GM19043 (cell line): ENCODE measurements at regions not wholly inside any gene's neighbourhood (a gene's known extent, or its start where the extent isn't known, plus 50 kb on each side); places are given as distances from the start of the nearest gene placed in this dataset.

Experiments
- ATAC-seq: cut with Tn5 transposase; IDR thresholded peaks from one replicate; pipeline ENCODE4 v1.9.1; 2021; ENCODE audit warnings: low read depth; ENCODE audit not compliant: unreplicated experiment

DNA sequence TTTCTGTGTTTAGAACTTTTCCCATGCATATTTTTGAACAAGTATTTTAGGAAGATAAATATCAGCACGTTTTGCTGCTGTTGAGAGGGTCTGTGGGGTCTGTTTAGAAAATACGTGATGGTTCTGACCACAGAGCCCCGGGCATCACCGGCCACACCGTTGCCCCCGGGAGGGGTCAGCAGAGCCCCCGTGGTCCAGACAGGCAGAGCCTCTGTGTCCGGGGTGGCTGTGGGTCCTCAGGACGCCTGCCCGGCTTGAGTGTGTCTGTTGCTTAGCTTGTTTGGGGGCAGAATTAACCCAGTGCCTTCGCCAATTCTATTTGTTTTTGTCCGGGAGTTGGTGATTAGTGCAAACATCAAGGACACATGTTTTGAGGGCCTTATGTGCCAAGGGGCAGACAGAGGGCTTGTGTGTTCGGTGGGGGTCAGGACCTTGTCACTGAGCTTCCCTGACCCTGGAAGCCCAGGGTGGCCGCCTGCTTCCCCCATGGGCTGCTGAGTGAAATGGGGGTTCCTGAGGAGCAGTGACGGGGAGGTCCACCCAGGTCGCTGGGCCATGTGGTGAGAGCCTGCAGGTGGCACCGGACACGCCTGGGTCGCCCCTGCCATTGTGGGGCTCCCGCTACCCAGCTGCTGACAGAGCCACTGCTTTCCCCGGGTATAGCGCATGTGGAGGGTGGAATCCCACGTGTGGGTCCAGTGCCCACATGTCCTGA, 122.2 kb downstream of the SIK1 start:
- ATAC-seq: no peak

DNA sequence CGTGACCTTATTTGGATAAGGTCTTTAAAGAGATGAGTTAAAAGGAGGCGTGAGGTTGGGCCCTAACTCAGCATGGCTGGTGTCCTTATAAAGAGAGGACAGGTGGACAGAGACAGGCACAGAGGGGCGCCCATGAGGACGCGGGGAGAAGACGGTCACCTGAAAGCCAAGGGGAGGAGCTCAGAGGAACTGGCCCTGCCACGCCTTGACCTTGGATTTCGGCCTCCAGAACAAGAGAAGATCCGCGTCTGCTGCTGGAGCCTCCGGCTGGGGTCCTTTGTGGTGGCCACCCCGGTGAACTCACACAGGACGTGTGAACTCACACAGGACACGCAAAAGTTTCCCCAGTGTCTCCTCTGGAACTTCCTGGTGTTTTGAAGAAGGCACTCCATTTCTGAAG, 122.7 kb downstream of the SIK1 start:
- ATAC-seq: no peak

DNA sequence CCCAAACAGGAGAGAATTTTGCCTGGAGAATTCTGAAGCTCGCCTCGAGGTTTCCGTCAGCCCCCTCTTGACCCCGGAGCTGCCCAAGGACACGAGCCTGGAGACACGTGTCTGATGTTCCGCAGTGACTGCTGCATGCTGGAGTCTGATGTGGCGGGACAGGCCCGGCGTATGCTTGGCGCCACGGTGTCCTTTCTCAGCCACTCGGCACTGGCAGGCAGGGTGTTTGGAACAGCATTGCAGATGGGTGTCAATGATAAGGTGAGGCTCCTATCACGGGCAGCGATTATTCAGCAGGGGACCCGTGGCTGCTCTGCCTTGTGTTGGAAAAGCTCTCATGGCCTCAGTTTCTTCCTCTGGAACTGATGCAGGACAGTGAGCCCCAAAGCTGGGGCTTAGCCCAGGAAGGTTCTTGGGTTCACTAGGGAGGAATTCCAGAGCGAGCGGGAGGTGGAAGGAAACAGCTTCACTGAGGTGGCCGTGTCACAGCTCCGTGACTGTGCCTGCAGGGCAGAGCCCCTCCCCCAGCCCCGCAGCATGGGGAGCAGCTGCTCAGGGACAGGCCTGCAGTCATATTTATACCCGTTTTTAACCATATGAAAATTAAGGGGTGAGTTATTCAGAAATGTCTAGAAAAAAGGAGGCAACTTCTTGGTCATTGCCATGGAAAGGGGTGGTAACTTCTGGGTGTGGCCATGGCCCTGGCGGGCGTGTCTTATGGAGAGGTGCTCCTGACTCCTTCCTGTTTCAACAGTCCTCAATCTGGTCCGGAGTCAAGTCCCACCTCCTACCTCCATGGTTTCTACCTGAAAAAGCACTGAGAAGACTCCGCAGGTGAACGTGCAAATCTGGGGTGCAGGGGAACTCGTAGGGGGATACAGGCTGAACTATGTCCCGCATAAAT, 123.4 kb downstream of the SIK1 start:
- ATAC-seq: no peak

DNA sequence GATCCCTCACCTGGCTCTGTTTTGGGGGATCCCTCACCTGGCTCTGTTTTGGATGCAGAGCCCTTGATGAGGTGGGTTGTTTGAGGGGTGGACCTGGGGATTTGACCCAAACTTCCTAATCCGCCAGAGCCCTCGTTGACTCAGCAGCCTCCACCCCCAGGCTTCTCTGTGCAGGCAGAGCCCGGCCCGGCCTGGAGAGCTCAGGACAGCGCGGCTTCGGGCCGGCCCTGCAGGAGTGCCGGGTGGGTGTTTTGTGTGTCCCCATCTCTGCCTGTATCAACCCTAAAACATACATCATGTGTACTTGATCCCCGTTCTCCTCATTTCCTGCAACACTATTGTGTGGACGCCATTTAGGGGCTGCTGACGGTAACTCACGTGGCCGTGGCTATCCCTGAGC, 124.2 kb downstream of the SIK1 start:
- ATAC-seq: no peak

- no peak for ATAC-seq
These were observed 124.8 kb downstream of the SIK1 start for GRCh38 chr21:43302062-43302700.

DNA sequence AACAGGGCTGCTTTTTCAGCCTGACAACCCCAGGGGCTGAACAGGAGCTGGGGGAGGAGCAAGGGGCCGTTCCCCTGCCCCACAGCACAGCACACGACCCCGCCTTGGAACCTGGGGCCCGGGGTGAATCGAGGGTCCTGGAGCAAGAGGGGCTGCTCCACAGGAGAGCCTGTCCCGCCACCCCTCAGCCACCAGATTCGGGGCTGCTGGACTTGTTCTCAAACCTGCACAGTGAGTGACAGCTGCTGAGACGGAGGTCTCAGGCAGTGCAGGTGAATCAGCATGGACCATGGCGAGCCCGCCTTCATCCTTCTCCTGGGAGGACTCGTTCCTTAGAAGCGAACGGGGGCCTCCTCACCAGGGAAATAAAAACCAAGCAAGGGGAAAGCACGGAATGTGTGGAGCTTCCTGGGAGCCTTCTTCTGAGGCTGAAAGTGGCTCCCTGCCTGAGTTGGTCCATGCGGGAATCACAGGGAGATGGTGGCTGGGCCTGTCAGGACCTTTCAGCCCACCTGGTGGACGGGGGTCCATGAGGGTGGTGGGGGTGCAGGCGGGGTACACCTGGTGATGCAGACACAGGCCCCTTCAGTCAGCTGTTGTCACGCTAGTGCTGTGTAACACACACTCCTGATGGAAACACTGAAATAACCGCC, 125.4 kb downstream of the SIK1 start:
- no peak for ATAC-seq

- ATAC-seq: no peak
These were observed 126.2 kb downstream of the SIK1 start for GRCh38 chr21:43300496-43301408.

DNA sequence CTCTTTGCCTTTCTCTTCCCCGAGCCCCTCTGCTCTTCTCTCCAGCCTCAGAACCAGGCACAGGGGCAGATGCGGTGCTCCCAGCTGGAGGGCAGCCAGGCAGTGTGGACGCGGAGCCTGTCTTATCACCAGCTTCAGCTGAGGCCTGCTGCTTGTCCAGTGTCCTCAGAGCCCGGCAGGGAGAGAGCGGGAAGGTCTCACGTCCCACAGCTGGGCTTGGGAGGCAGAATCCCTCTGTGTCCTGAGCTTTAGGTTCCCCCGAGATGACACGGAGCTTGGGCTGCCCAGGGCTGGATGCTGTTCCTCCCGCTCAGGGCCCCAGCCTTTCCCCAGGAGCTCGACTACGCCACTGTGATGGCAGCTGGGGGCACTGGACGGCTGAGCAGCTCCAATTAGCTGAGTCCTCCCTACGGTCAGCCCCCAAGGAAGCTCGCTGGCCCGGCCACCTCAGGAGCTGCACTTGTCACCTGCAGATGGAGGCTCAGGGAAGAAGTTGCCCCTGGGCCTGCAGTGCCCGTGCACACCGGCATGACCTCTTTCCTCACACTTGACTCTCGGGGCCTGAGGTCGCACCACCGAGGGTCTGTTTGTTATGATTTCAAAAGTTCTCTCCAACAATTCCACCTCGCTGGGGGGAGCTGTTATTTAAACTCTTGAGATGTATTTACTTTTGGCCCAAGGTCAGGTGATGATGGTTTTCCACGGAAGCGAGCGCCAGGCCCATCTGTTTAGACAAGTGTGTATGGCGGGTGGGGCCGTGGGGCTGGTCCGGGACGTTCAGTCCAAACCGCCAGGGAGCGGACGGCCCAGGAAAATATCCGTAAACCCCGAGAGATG, 127.3 kb downstream of the SIK1 start:
- no peak for ATAC-seq

GRCh38 chr21:43298546-43299440, 128.1 kb downstream of the SIK1 start:
- ATAC-seq: no peak

GRCh38 chr21:43297989-43298388, 128.9 kb downstream of the SIK1 start:
- no peak for ATAC-seq

GRCh38 chr21:43297391-43297981, 128.7 kb downstream of the CRYAA start:
- no peak for ATAC-seq

DNA sequence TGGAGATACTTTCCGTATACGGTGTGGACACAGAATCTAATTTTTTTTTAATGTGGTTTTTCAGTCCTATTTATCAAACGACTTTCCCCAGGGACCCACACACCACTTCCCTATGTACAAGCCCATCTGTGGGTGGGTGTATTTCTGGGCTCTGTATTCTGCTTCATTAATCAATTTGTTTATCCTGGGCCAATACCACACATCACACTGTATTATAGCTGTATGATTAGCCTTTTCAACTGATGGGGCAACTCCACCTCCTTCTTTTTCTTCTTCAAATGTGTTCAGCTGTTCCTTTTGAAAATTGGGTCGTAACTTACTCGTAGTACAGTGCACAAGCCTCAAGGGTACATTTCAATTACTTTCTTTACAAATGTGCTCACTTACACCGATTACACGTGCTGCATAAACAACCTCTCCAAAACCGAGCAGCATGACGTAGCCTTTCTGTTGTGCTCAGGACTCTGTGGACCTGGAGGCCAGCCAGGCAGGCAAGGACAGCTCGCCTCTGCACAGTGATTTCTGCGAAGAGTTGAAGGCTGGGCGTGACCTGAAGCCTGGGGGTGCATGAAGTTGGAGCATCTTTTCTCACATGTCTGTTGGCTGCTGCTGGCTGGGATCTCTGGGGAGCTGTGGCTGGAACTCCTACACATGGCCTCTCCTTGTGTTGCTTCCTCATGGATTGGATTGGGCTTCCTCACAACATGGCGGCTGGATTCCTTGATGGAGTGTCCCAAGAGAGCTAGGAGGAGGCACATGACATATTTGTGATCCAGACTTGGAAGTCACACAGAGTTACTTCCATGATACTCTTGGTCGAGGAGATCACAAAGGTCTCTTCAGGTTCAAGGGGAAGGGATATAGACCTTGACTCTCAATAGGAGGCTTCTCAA, 126.5 kb downstream of the CRYAA start:
- ATAC-seq: no peak

DNA sequence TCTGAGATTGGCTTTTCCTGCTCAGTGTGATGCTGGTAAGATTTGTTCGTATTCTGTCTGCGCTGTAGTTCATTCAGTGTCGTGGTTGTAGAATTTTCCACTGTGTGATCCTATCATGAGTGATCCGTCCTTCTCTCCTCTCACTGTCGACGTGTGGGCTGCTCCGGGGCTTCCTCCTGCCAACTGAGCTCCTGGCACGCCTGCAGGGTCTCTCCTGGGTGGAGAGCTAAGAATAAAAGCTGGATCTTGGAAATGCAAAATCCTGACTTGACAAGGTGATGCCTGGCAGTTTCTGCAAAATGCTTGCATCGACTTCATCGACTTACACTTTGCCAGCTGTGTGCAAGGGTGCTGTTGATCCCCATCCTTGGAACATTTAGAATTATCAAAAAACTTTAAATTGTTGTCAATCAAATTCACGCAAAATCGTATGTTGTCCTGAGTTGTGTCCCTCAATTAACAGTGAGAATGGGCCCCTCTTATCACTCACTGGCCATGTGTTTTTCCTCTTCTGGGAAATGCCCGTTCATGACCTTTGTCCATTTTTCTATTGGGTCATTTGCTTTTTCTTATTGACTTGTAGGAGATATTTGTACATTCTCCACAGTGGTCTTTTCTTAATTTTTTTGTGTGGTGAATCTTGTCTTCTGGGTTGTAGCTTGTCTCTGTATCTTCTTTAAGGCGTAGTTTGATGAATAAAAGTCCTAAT, 125.5 kb downstream of the CRYAA start:
- ATAC-seq: no peak

DNA sequence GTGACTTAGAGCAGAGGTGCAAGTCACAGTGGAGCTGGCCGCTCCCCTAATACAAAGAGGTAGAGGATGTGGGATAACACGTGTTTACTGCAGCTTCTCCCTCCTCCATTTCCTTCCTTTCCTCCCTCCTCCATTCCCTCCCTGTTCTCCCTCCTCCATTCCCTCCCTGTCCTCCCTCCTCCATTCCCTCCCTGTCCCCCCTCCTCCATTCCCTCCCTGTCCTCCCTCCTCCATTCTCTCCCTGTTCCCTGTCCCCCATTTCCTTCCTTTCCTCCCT, 124.0 kb downstream of the CRYAA start:
- no peak for ATAC-seq

DNA sequence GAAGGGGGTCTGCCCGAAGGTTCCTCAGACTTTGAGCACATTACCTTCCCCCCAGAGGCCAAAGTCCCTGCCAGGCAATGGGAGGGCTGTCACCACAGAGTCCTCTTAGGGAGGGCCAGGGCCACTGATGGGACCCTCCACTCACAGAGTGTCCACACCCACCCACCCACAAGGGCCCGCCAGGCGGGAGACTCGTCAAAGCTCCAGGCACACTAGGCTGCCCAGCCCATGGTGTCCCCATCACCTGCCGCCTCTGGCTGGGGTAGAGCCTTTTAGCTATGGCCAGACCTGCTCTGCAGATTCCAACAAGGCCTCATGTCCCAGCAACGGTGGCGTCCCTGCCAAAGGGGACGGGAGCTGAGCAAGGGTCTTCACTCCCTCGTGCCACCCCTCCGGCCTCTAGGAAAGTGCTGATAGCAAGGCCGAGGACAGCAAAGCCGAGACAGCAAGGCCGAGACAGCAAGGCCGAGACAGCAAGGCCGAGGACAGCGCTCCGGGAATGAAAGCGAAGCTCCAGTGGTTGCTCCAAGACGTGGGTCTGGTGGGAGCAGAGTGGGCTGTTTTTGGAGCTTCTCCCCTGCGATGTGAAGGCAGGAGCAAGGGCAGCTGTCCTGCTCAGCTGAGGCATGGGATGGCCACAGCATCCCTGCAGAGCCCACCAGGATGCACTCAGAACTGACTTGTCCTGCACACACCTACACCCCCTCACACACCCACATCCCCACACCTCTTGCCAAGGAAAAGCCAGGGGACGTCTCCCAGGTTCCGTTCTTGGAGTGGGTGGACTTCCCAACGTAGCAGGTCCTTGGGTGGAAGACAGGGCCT, 123.4 kb downstream of the CRYAA start:
- ATAC-seq: no peak
